ENCODE measurements at regions not wholly inside any gene's neighbourhood (a gene's known extent, or its start where the extent isn't known, plus 50 kb on each side); places are given as distances from the start of the nearest gene placed in this dataset.
"Not testable (repeated sequence)": the region's sequence is repeated elsewhere in the genome, so short reads cannot be mapped to it uniquely, and the experiment has no call there.

DNA sequence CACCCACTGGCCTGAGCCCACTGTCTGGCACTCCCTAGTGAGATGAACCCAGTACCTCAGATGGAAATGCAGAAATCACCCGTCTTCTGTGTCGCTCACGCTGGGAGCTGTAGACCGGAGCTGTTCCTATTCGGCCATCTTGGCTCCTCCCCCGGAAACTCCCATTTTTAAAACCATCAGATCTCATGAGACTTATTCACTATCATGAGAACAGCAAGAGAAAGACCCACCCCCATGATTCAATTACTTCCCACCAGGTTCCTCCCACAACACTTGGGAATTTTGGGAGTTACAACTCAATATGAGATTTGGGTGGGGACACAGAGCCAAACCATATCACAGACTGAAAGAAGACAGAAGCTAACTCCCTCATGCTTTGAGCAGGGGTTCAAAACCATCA lies 134.5 kb downstream of the SLC39A8 start:
- H3K4me1 ChIP-seq; ATAC-seq; H3K36me3 ChIP-seq (replicated peaks in 1 of 2; ENCODE audit: insufficient read depth in 1 of 2, low read depth in 2 of 2); H3K27ac ChIP-seq; H3K4me3 ChIP-seq; intact Hi-C loops (cut with DNase I); H3K27me3 ChIP-seq; H3K9me3 ChIP-seq; DNase-seq: not testable (repeated sequence)
- 81 to 85% methylated on average over 5 to 6 of the region's 6 CpGs for WGBS, 2 donors

DNA sequence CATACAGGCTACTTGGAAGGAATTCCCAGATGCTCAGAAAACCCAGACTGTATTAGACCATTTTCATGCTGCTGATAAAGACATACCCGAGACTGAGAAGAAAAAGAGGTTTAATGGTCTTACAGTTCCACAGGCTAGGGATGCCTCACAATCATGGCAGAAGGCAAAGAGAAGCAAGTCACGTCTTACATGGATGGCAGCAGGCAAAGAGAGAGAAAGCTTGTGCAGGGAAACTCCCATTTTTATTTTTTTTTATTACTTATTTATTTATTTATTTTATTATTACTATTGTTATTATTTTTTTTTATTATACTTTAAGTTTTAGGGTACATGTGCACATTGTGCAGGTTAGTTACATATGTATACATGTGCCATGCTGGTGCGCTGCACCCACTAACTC lies 140.6 kb downstream of the SLC39A8 start:
- ATAC-seq; intact Hi-C loops (cut with DNase I): not testable (repeated sequence)
- 69% methylated on average over 2 to 3 of the region's 3 CpGs for WGBS, 2 donors

DNA sequence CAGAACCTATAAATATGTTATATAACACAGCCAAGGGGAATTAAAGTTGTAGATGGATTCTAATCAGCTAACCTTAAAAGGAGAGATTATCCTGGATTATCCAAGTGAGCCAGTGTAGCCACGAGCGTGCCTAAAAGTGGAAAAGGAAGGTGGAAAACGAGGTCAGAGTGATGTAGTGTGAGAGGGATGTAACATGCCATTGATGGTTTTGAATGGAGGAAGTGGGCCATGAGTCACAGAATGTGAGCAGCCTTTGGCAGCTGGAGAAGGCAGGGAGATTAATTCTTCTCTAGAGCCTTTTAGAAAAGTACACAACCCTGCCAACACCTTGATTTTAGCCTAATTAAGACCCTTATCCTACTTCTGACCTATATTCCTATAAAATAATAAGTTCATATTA lies 149.1 kb downstream of the SLC39A8 start:
- intact Hi-C loops (cut with DNase I) = no loop called here
- no peak for ATAC-seq
- Histone ChIP-seq H3K27ac (no peak overlapping the region), H3K9me3 (no peaks in the 10 kb centered on the region), H3K27me3 (no peaks in the 10 kb centered on the region), H3K4me3 (no peak overlapping the region), H3K4me1 (no peaks in the 10 kb centered on the region), H3K36me3 (replicated peaks in 1 of 2; ENCODE audit: insufficient read depth in 1 of 2, low read depth in 2 of 2) (no peaks in the 10 kb centered on the region)
- WGBS, 2 donors = 32% methylated on average over 3 of the region's 3 CpGs
- no peak for DNase-seq
- TF ChIP-seq POLR2A (IDR thresholded peaks at IDR 0.05) = no peak
- TF ChIP-seq, protein P1, sequence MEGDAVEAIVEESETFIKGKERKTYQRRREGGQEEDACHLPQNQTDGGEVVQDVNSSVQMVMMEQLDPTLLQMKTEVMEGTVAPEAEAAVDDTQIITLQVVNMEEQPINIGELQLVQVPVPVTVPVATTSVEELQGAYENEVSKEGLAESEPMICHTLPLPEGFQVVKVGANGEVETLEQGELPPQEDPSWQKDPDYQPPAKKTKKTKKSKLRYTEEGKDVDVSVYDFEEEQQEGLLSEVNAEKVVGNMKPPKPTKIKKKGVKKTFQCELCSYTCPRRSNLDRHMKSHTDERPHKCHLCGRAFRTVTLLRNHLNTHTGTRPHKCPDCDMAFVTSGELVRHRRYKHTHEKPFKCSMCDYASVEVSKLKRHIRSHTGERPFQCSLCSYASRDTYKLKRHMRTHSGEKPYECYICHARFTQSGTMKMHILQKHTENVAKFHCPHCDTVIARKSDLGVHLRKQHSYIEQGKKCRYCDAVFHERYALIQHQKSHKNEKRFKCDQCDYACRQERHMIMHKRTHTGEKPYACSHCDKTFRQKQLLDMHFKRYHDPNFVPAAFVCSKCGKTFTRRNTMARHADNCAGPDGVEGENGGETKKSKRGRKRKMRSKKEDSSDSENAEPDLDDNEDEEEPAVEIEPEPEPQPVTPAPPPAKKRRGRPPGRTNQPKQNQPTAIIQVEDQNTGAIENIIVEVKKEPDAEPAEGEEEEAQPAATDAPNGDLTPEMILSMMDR (IDR thresholded peaks at IDR 0.05) = no peak

More for the DNA sequence above, 140.6 kb downstream of the SLC39A8 start:
- not testable (repeated sequence) for H3K36me3 ChIP-seq (replicated peaks in 1 of 2; ENCODE audit: insufficient read depth in 1 of 2, low read depth in 2 of 2); H3K9me3 ChIP-seq; H3K27ac ChIP-seq; H3K4me1 ChIP-seq; H3K4me3 ChIP-seq; H3K27me3 ChIP-seq; DNase-seq

DNA sequence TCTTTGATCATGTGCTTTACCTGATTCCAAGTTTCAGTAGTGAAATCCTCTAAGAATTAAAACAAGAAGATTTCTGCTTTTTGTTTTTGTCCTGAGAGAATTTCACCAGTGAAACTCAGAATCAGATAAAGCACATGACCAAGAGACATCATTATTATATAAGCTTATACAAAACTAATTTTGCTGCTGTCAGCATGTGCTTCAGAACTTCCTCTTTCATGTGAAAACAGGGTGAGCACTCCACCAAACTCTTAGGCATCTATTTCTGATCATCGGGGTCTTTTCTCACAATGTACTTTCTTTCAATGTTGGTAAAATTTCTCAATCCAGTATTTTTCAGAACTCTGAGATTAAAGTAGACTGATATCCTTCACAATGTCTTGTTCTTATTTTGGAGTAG lies 152.1 kb downstream of the SLC39A8 start:
- Histone ChIP-seq H3K4me3 (no peak overlapping the region), H3K9me3 (no peaks in the 10 kb centered on the region), H3K36me3 (replicated peaks in 1 of 2; ENCODE audit: insufficient read depth in 1 of 2, low read depth in 2 of 2) (no peaks in the 10 kb centered on the region), H3K27ac (no peak overlapping the region), H3K27me3 (no peaks in the 10 kb centered on the region), H3K4me1 (no peaks in the 10 kb centered on the region)
- ATAC-seq = no peak
- TF ChIP-seq, protein P1 (IDR thresholded peaks at IDR 0.05) = no peak
- TF ChIP-seq POLR2A (IDR thresholded peaks at IDR 0.05) = no peak
- DNase-seq = no peak
- 65 to 71% methylated on average over 1 of the region's 1 CpG for WGBS, 2 donors
- intact Hi-C loops (cut with DNase I) = no loop called here

DNA sequence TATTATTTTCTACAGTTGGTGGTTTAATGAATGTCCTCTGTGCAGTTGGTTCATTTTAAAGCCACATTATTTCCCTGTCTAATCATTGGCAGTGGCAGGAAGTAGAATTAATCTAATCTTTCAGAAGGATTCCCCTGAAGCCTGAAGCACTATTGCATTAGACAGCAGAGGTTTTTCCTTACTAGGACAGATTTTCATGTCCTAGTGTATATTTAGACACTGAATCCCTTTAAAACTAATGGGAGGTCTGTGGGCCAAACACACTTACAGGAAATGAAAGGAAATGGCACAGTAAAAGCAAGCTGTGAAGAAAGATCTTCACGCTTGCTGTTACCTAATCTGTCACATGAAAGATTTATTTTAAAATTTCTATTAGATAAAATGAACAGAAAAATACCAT lies 165.2 kb downstream of the SLC39A8 start:
- Histone ChIP-seq H3K27me3 (no peaks in the 10 kb centered on the region), H3K4me3 (no peak overlapping the region), H3K27ac (no peak overlapping the region), H3K36me3 (replicated peaks in 1 of 2; ENCODE audit: insufficient read depth in 1 of 2, low read depth in 2 of 2) (no peaks in the 10 kb centered on the region), H3K9me3 (no peaks in the 10 kb centered on the region), H3K4me1 (no peaks in the 10 kb centered on the region)
- DNase-seq (no peak), ATAC-seq (no peak)
- intact Hi-C loops (cut with DNase I) = no loop called here
- TF ChIP-seq, protein P1 (IDR thresholded peaks at IDR 0.05) = no peak
- no peak for TF ChIP-seq POLR2A (IDR thresholded peaks at IDR 0.05)
- WGBS, 2 donors = 0 to 36% methylated on average over 1 of the region's 1 CpG

DNA sequence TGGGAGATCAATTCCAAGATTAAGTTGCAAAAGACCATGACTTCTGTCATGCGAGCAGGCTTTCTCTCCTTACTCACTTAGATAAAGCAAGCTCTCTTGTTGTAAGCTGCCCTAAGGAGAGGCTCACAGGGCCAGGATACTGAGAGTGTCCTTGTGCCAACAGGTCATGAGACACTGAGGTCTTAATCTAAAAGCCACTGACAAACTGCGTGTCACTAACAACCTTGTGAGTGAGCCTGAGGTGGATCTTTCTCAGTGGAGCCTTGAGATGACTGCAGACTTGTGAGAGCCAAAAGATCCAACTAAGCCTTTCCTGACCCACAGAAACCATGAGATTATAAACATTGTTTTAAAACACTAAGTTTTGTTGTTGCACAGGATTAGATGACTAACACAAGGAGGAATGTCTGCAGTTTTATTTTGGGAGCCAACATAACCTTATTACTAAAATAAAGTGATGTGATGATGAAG lies 170.5 kb downstream of the SLC39A8 start:
- Histone ChIP-seq H3K9me3 (no peaks in the 10 kb centered on the region), H3K4me1 (no peaks in the 10 kb centered on the region), H3K27me3 (no peaks in the 10 kb centered on the region), H3K27ac (no peak overlapping the region), H3K36me3 (replicated peaks in 1 of 2; ENCODE audit: insufficient read depth in 1 of 2, low read depth in 2 of 2) (no peaks in the 10 kb centered on the region), H3K4me3 (no peak overlapping the region)
- no peak for ATAC-seq
- no peak for DNase-seq
- intact Hi-C loops (cut with DNase I) = no loop called here
- no peak for TF ChIP-seq POLR2A (IDR thresholded peaks at IDR 0.05)
- TF ChIP-seq, protein P1 (IDR thresholded peaks at IDR 0.05) = no peak
- 69 to 74% methylated on average over 2 of the region's 2 CpGs for WGBS, 2 donors
